ENCODE measurements at regions not wholly inside any gene's neighbourhood (a gene's known extent, or its start where the extent isn't known, plus 50 kb on each side); places are given as distances from the start of the nearest gene placed in this dataset.

DNA sequence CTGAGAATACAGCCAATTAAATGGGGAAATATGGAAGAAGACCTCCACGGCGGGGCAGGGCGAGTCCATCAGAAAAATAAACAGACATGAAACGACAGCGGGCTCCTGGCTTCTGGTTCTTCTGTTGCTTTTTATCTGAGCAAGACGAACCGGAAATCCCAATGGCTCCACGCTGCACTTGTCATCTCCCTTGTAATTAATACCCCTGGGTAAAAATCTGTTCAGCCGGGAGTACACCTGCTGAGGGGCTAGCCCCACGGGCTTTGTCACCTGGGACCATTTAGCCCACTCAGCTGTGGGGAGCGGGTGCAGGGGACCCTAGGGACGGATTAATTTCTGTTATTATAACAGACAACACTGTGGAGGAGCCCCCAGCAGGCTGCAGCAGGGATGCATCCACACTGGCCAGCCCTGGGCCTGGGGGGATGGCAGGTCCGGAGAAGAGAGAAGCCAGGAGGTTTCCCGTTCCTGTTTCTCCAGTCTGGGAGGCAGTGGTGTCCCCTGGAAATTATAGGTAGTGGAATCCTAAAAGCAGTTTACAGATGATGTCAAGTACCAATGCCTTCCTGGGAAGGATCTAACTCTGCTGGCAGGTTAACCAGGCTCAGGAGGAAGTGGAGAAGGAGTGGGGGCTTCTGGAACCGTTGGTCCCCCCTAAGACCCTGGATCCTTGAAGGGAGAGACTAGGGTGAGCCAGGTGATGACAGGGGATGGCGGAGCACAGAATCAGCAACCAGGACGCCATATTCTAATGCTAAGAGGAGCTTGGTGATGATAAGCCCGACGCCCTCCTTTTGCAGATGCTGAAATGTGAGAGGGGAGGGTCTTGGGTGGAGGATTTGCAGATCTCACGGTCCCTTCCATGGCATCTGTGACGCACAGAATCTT, 566.1 kb downstream of the PTPRU start:
- no peaks in the 10 kb centered on the region for H3K36me3 ChIP-seq
- H3K27ac ChIP-seq = no peak overlapping the region
- TF ChIP-seq, protein P1, sequence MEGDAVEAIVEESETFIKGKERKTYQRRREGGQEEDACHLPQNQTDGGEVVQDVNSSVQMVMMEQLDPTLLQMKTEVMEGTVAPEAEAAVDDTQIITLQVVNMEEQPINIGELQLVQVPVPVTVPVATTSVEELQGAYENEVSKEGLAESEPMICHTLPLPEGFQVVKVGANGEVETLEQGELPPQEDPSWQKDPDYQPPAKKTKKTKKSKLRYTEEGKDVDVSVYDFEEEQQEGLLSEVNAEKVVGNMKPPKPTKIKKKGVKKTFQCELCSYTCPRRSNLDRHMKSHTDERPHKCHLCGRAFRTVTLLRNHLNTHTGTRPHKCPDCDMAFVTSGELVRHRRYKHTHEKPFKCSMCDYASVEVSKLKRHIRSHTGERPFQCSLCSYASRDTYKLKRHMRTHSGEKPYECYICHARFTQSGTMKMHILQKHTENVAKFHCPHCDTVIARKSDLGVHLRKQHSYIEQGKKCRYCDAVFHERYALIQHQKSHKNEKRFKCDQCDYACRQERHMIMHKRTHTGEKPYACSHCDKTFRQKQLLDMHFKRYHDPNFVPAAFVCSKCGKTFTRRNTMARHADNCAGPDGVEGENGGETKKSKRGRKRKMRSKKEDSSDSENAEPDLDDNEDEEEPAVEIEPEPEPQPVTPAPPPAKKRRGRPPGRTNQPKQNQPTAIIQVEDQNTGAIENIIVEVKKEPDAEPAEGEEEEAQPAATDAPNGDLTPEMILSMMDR (IDR thresholded peaks at IDR 0.05) = no peak
- H3K4me3 ChIP-seq (ENCODE audit: low read depth in 1 of 2, low read length in 1 of 2) = no peak overlapping the region
- H3K4me1 ChIP-seq (ENCODE audit: control insufficient read depth in 1 of 2, insufficient read depth in 1 of 2, low read depth in 1 of 2, low read length in 1 of 2) = no peaks in the 10 kb centered on the region
- H3K9me3 ChIP-seq = no peaks in the 10 kb centered on the region
- peaks cover 5% of the 10 kb centered on the region for H3K27me3 ChIP-seq

DNA sequence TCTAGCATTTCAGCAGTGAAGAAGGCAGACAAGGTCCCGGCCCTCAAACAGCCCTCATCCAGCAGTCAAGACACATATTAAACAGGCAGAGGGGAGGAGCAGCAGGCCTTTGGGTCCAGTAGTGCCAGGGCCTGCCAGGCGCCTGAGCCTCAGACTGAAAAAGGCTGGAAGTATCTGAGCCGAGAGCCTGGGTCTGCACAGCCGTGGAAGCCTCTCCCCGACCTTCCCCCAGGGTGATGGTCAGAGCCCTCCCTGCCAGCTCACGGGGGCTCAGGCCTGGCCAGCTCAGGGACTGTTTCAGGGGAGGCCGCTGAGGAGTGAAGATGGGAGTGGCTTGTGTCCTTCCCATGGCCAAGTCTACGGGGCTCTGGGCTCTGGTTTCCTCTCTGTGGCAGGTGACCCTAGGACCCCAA, 565.2 kb downstream of the PTPRU start:
- H3K4me1 ChIP-seq (ENCODE audit: control insufficient read depth in 1 of 2, insufficient read depth in 1 of 2, low read depth in 1 of 2, low read length in 1 of 2) = no peaks in the 10 kb centered on the region
- H3K9me3 ChIP-seq = no peaks in the 10 kb centered on the region
- H3K27ac ChIP-seq = no peak overlapping the region
- TF ChIP-seq, protein P1 (IDR thresholded peaks at IDR 0.05) = no peak
- H3K27me3 ChIP-seq = peaks cover 5% of the 10 kb centered on the region
- no peak overlapping the region for H3K4me3 ChIP-seq (ENCODE audit: low read depth in 1 of 2, low read length in 1 of 2)
- H3K36me3 ChIP-seq = no peaks in the 10 kb centered on the region

DNA sequence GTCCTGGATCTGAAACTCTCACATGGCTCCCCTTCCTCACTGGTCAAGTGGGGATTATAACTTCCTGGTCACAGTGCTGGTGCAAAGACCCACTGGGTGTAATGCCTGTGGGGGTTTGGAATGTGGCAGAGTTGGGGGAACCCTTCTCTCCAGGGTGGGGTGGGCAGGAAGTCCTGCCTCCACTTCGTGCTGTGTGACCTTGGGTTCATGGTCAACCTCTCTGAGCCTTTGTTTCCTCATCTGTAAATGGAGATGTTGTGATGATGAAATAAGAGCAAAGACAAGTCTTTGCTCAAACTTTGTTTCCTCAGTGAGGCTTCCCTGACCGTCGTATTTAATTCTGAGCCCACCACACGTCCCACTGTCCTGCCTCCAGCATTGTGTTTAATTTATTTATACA, 564.7 kb downstream of the PTPRU start:
- no peaks in the 10 kb centered on the region for H3K36me3 ChIP-seq
- peaks cover 5% of the 10 kb centered on the region for H3K27me3 ChIP-seq
- no peak overlapping the region for H3K27ac ChIP-seq
- TF ChIP-seq, protein P1 (IDR thresholded peaks at IDR 0.05) = no peak
- H3K4me3 ChIP-seq (ENCODE audit: low read depth in 1 of 2, low read length in 1 of 2) = no peak overlapping the region
- H3K9me3 ChIP-seq = no peaks in the 10 kb centered on the region
- H3K4me1 ChIP-seq (ENCODE audit: control insufficient read depth in 1 of 2, insufficient read depth in 1 of 2, low read depth in 1 of 2, low read length in 1 of 2) = no peaks in the 10 kb centered on the region

DNA sequence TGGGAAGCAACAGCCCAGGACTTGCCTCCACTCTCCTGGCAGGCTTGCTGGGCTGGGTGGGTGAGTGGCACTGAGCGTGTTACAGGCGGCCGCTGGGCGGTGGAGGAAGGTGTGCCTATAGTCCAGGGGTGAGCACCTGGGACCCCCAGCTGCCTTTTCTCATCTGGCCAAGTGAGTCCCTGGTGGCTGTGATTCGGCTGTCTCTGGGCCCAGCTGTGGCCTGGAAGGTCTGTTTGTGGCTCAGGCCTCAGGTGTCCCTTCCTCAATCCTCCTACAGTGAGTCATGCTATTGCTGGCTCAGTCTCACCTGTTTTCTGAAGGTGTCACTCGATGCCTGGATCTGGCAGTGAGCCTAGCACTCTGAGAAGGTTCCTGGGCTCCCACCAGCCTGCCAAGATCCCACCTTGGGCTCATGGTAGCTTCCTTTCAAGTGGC, 564.2 kb downstream of the PTPRU start:
- peaks cover 5% of the 10 kb centered on the region for H3K27me3 ChIP-seq
- no peak overlapping the region for H3K27ac ChIP-seq
- H3K36me3 ChIP-seq = no peaks in the 10 kb centered on the region
- TF ChIP-seq, protein P1 (IDR thresholded peaks at IDR 0.05) = no peak
- no peaks in the 10 kb centered on the region for H3K9me3 ChIP-seq
- H3K4me1 ChIP-seq (ENCODE audit: control insufficient read depth in 1 of 2, insufficient read depth in 1 of 2, low read depth in 1 of 2, low read length in 1 of 2) = no peaks in the 10 kb centered on the region
- H3K4me3 ChIP-seq (ENCODE audit: low read depth in 1 of 2, low read length in 1 of 2) = no peak overlapping the region

DNA sequence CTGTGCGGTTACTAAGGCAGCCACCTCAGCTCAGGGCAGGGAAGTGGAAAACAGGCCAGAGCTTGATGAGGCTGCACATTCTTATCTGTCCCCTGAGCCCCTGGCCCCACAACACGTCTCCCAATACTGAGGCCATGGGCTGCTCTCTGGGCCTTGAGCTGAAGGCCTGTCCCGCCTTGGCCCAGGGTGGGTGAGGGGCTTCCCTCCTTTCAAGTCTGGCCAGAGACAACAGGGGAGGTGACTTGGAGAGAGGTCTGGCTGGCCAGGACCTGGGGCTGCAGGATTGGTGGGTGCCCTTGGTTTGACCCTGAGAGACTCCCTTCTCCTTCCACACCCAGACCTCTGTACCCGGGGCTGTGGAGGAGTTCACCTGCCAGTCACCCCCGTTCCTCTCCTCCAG, 563.8 kb downstream of the PTPRU start:
- H3K27ac ChIP-seq = no peak overlapping the region
- H3K9me3 ChIP-seq = no peaks in the 10 kb centered on the region
- H3K36me3 ChIP-seq = no peaks in the 10 kb centered on the region
- H3K4me3 ChIP-seq (ENCODE audit: low read depth in 1 of 2, low read length in 1 of 2) = no peak overlapping the region
- H3K4me1 ChIP-seq (ENCODE audit: control insufficient read depth in 1 of 2, insufficient read depth in 1 of 2, low read depth in 1 of 2, low read length in 1 of 2) = no peaks in the 10 kb centered on the region
- peaks cover 5% of the 10 kb centered on the region for H3K27me3 ChIP-seq
- TF ChIP-seq, protein P1 (IDR thresholded peaks at IDR 0.05) = no peak
